ENCODE measurements at regions not wholly inside any gene's neighbourhood (a gene's known extent, or its start where the extent isn't known, plus 50 kb on each side); places are given as distances from the start of the nearest gene placed in this dataset.

DNA sequence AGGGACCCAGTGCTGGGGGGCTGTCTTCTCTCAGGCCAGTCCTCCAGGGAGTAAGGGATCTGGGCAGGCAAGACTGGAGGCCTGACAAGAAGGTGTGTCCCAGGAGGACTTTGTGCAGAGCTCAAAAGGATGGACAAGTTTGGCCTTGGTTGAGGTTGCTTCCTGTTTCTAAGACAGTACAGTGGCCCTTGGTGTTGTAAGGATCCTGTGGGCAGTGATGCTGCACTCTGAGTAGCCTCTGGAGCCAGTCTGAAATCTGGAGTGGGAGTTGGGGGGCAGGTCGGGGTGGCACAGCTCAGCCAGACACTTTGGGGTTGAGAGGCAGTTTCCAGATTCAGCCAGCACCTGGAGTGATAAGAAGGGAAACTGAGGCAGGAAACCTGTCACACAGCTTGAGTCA is 139.2 kb upstream of the ZMIZ1 start:
- Histone ChIP-seq H3K27me3 (ENCODE audit: control insufficient read depth, insufficient read depth, low read length) (no peaks in the 10 kb centered on the region), H3K4me3 (ENCODE audit: low read depth, low read length) (no peak overlapping the region), H3K36me3 (ENCODE audit: control insufficient read depth, insufficient read depth, low read length) (no peaks in the 10 kb centered on the region)
- no peak for DNase-seq (ENCODE audit: low read depth)
- TF ChIP-seq CTCF (IDR thresholded peaks at IDR 0.05; ENCODE audit: insufficient read depth, low read length, poor library complexity, severe bottlenecking): no peak

DNA sequence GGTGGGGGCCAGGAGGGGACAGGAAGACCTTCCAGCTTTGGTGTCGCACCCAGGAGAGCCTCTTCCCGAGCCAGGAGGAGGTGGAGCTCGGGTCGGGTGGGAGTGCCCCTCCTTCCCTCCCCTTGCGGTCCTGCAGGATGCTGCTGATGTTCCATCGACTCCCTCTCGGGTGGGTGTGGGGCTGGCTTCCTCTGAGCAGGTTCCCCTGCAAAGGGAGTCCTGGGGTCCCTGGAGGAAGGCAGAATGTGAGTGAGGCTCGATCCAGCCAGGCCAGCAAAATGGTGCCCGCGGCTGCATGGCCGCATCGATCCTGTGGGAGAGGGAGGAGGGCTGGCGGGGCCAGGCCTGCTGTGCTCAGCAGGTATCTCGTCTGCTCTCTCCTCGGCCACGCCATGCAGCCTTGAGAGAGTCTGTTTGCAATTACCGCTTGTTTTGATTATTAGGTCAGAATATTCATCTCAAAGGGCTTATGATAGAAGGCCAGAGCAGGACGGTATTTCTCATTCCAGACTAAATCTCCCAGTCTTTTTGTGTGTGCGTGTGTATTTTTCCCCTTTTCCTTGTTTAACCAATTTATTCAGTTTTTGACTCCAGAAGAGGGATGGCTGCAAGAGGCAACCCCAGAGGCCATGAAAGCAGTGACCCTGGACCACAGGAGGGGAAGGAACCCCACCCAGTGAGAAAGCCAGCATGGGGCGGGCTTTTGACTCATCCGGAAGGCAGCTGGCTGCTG is 137.3 kb upstream of the ZMIZ1 start:
- DNase-seq (ENCODE audit: low read depth): peak; percentile 53
- TF ChIP-seq CTCF (IDR thresholded peaks at IDR 0.05; ENCODE audit: insufficient read depth, low read length, poor library complexity, severe bottlenecking): no peak
- Histone ChIP-seq H3K27me3 (ENCODE audit: control insufficient read depth, insufficient read depth, low read length) (no peaks in the 10 kb centered on the region), H3K4me3 (ENCODE audit: low read depth, low read length) (no peak overlapping the region), H3K36me3 (ENCODE audit: control insufficient read depth, insufficient read depth, low read length) (no peaks in the 10 kb centered on the region)

- Histone ChIP-seq H3K36me3 (ENCODE audit: control insufficient read depth, insufficient read depth, low read length) (no peaks in the 10 kb centered on the region), H3K27me3 (ENCODE audit: control insufficient read depth, insufficient read depth, low read length) (no peaks in the 10 kb centered on the region), H3K4me3 (ENCODE audit: low read depth, low read length) (no peak overlapping the region)
- no peak for DNase-seq (ENCODE audit: low read depth)
- no peak for TF ChIP-seq CTCF (IDR thresholded peaks at IDR 0.05; ENCODE audit: insufficient read depth, low read length, poor library complexity, severe bottlenecking)
Measured at GRCh38 chr10:78932054-78932386, 136.7 kb upstream of the ZMIZ1 start.

DNA sequence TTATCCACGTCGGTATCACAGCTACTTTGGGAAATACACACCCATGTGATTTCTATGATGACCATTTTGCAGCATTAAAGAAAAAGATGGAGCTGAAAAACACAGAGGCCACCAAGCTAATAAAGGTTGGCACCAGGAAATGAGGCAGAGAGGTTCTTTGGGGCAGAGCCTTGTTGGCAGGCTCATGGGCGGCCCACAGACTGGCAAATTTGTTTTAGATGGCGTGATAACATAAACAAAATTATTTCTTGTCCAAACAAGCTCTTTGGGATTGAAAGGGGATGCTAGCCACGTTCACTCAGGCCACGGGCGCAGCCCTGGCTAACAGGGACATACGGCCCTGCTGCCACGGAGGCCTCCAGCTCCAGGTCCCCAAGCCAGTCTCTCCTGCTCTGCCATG is 135.9 kb upstream of the ZMIZ1 start:
- Histone ChIP-seq H3K36me3 (ENCODE audit: control insufficient read depth, insufficient read depth, low read length) (no peaks in the 10 kb centered on the region), H3K4me3 (ENCODE audit: low read depth, low read length) (no peak overlapping the region), H3K27me3 (ENCODE audit: control insufficient read depth, insufficient read depth, low read length) (no peaks in the 10 kb centered on the region)
- no peak for DNase-seq (ENCODE audit: low read depth)
- no peak for TF ChIP-seq CTCF (IDR thresholded peaks at IDR 0.05; ENCODE audit: insufficient read depth, low read length, poor library complexity, severe bottlenecking)

DNA sequence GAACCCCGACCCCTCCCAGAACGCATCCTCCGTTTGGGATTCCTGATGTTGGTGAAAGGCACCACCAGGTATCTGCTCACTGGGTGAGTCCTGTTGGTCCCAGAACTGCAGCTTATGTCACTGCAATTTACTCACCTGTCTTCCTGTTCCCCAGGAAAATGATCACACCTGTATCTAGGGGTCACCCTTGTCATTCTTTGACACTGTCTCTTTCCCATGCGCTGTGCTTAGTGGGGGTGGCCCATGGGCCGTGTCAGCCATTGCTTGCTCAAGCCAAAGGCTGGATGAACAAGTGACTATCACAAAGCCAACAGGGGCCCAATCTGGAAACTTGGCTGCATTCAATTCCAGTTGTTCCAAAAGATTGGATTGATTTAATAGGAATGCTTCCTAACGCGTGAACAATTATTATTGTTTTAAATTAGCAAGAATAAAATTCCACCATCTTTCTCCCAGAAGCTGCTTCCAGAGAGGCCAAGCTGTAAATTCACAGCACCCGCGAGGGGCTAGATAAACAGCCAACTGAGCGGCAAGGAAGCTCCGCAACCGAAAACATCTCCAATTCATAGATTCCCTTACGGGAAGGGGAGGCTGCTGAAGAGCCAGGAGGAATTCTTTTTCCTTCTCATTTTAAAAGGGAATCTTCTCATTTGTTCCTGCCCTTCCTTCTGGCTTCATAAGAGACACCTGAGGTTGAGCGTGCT is 134.8 kb upstream of the ZMIZ1 start:
- TF ChIP-seq CTCF (IDR thresholded peaks at IDR 0.05; ENCODE audit: insufficient read depth, low read length, poor library complexity, severe bottlenecking): no peak
- H3K27me3 ChIP-seq (ENCODE audit: control insufficient read depth, insufficient read depth, low read length): no peaks in the 10 kb centered on the region

GRCh38 chr10:78934532-78934898 is 134.3 kb upstream of the ZMIZ1 start:
- Histone ChIP-seq H3K4me3 (ENCODE audit: low read depth, low read length) (no peak overlapping the region), H3K36me3 (ENCODE audit: control insufficient read depth, insufficient read depth, low read length) (no peaks in the 10 kb centered on the region), H3K27me3 (ENCODE audit: control insufficient read depth, insufficient read depth, low read length) (no peaks in the 10 kb centered on the region)
- TF ChIP-seq CTCF (IDR thresholded peaks at IDR 0.05; ENCODE audit: insufficient read depth, low read length, poor library complexity, severe bottlenecking): no peak
- no peak for DNase-seq (ENCODE audit: low read depth)

More for the DNA sequence above, 134.8 kb upstream of the ZMIZ1 start:
- DNase-seq (ENCODE audit: low read depth): no peak
- Histone ChIP-seq H3K4me3 (ENCODE audit: low read depth, low read length) (no peak overlapping the region), H3K36me3 (ENCODE audit: control insufficient read depth, insufficient read depth, low read length) (no peaks in the 10 kb centered on the region)
